ENCODE measurements at regions not wholly inside any gene's neighbourhood (a gene's known extent, or its start where the extent isn't known, plus 50 kb on each side); places are given as distances from the start of the nearest gene placed in this dataset.

- no peak for TF ChIP-seq CTCF (IDR thresholded peaks at IDR 0.05)
- no peak for TF ChIP-seq POLR2AphosphoS5 (IDR thresholded peaks at IDR 0.05)
Observed at GRCh38 chr16:73193464-73193863, 145.5 kb upstream of the ZFHX3 start.
